SK-N-SH treated with all-trans-retinoic acid at 6 μM for 48 hours (cell line): ENCODE measurements at regions not wholly inside any gene's neighbourhood (a gene's known extent, or its start where the extent isn't known, plus 50 kb on each side); places are given as distances from the start of the nearest gene placed in this dataset.

Experiments used
- ATAC-seq: fragments of 200-7000 bp; cut with Tn5 transposase; 3 replicates; pipeline ENCODE4 v1.9.1; 2020; ENCODE audit warnings: mild to moderate bottlenecking, moderate library complexity
- ARNTL ChIP-seq: fragments of 450-650 bp; formaldehyde crosslinking; IDR thresholded peaks from 2 replicates; pipeline ENCODE4 v1.5.0; 2020; ENCODE audit warnings: low read depth, mild to moderate bottlenecking, moderate library complexity, borderline replicate concordance
- BACH2 ChIP-seq: fragments of 250-450 bp; sonication (Bioruptor Pico); IDR thresholded peaks from 2 replicates; pipeline ENCODE4 v1.9.0; 2021; ENCODE audit warnings: mild to moderate bottlenecking, borderline replicate concordance
- CSDC2 ChIP-seq: fragments of 250-450 bp; sonication (Bioruptor Pico); IDR thresholded peaks from 2 replicates; pipeline ENCODE4 v1.5.0; 2020; ENCODE audit warnings: mild to moderate bottlenecking, moderate library complexity
- ESRRG ChIP-seq: fragments of 250-450 bp; sonication (Bioruptor Pico); IDR thresholded peaks from 2 replicates; pipeline ENCODE4 v1.6.1; 2021; ENCODE audit warnings: mild to moderate bottlenecking
- GLIS3 ChIP-seq: fragments of 250-450 bp; sonication (Bioruptor Pico); IDR thresholded peaks from 2 replicates; pipeline ENCODE4 v1.5.0; 2020; ENCODE audit warnings: mild to moderate bottlenecking, moderate library complexity
- ISL1 ChIP-seq: fragments of 250-450 bp; sonication (Bioruptor Pico); IDR thresholded peaks from 2 replicates; pipeline ENCODE4 v2.1.2; 2022; ENCODE audit warnings: mild to moderate bottlenecking, moderate library complexity
- OSR1 ChIP-seq: fragments of 250-450 bp; sonication (Bioruptor Pico); IDR thresholded peaks from 2 replicates; pipeline ENCODE4 v1.8.0; 2022; ENCODE audit warnings: moderate library complexity, mild to moderate bottlenecking, inconsistent platforms
- PATZ1 ChIP-seq: fragments of 250-450 bp; sonication (Bioruptor Pico); IDR thresholded peaks from 2 replicates; pipeline ENCODE4 v1.8.0; 2020; ENCODE audit warnings: mild to moderate bottlenecking, moderate library complexity, borderline replicate concordance
- PPARA ChIP-seq: fragments of 250-450 bp; sonication (Bioruptor Pico); IDR thresholded peaks from 2 replicates; pipeline ENCODE4 v1.5.0; 2020; ENCODE audit warnings: mild to moderate bottlenecking, borderline replicate concordance
- RARB ChIP-seq: fragments of 250-450 bp; sonication (Bioruptor Pico); IDR thresholded peaks from 2 replicates; pipeline ENCODE4 v1.8.0; 2021; ENCODE audit warnings: mild to moderate bottlenecking, moderate library complexity
- SNAI2 ChIP-seq: fragments of 250-450 bp; sonication (Bioruptor Pico); IDR thresholded peaks from 2 replicates; pipeline ENCODE4 v1.5.0; 2020; ENCODE audit warnings: mild to moderate bottlenecking, moderate library complexity
- TCF4 ChIP-seq: fragments of 250-450 bp; sonication (Bioruptor Pico); IDR thresholded peaks from 2 replicates; pipeline ENCODE4 v1.8.0; 2021; ENCODE audit warnings: mild to moderate bottlenecking, moderate library complexity, borderline replicate concordance
- TOX ChIP-seq: fragments of 250-450 bp; sonication (Bioruptor Pico); IDR thresholded peaks from 2 replicates; pipeline ENCODE4 v1.8.0; 2021; ENCODE audit warnings: mild to moderate bottlenecking, moderate library complexity, borderline replicate concordance
- TSHZ2 ChIP-seq: fragments of 250-450 bp; sonication (Bioruptor Pico); IDR thresholded peaks from 2 replicates; pipeline ENCODE4 v1.5.0; 2020; ENCODE audit warnings: mild to moderate bottlenecking, moderate library complexity
- ZC3H10 ChIP-seq: fragments of 250-450 bp; sonication (Bioruptor Pico); IDR thresholded peaks from 2 replicates; pipeline ENCODE4 v1.5.1; 2021; ENCODE audit warnings: mild to moderate bottlenecking, moderate library complexity
- ZFP3 ChIP-seq: fragments of 250-450 bp; sonication (Bioruptor Pico); IDR thresholded peaks from 2 replicates; pipeline ENCODE4 v1.5.0; 2020; ENCODE audit warnings: mild to moderate bottlenecking, moderate library complexity
- ZFP30 ChIP-seq: fragments of 450-650 bp; formaldehyde crosslinking; IDR thresholded peaks from 2 replicates; pipeline ENCODE4 v1.5.0; 2022; ENCODE audit warnings: mild to moderate bottlenecking, moderate library complexity
- ZNF565 ChIP-seq: fragments of 450-650 bp; formaldehyde crosslinking; conservative IDR thresholded peaks from 2 replicates; pipeline ENCODE4 v1.5.0; 2020; ENCODE audit warnings: low read depth, mild to moderate bottlenecking, moderate library complexity
- ZNF70 ChIP-seq: fragments of 450-650 bp; formaldehyde crosslinking; IDR thresholded peaks from 2 replicates; pipeline ENCODE4 v1.5.0; 2020; ENCODE audit warnings: mild to moderate bottlenecking, moderate library complexity
- ZNF8 ChIP-seq: fragments of 450-650 bp; formaldehyde crosslinking; IDR thresholded peaks from 2 replicates; pipeline ENCODE4 v1.5.0; 2020; ENCODE audit warnings: mild to moderate bottlenecking, moderate library complexity
- TF ChIP-seq, protein P1 (sequence below): fragments of 250-450 bp; sonication (Bioruptor Pico); IDR thresholded peaks from 2 replicates; pipeline ENCODE4 v1.5.1; 2020; ENCODE audit warnings: low read depth, mild to moderate bottlenecking, moderate library complexity
- TF ChIP-seq, protein P2 (sequence below): fragments of 250-450 bp; sonication (Bioruptor Pico); IDR thresholded peaks from 2 replicates; pipeline ENCODE4 v1.8.0; 2021; ENCODE audit warnings: low read depth, mild to moderate bottlenecking, moderate library complexity, borderline replicate concordance
- TF ChIP-seq, protein P3 (sequence below): fragments of 250-450 bp; sonication (Bioruptor Pico); IDR thresholded peaks from 2 replicates; pipeline ENCODE4 v1.5.1; 2021; ENCODE audit warnings: mild to moderate bottlenecking, moderate library complexity

GRCh38 chr15:77715051-77715450 lies 82.3 kb upstream of the LINGO1 start:
- no peak for ATAC-seq
- TF ChIP-seq RARB (no peak), OSR1 (CRISPR knock-in tag) (no peak), ISL1 (CRISPR knock-in tag) (no peak), ZFP3 (CRISPR knock-in tag) (no peak), BACH2 (CRISPR knock-in tag) (no peak), TSHZ2 (CRISPR knock-in tag) (no peak), CSDC2 (CRISPR knock-in tag) (no peak), GLIS3 (CRISPR knock-in tag) (no peak), ZNF565 (CRISPR knock-in tag) (no peak), TCF4 (CRISPR knock-in tag) (no peak), PATZ1 (CRISPR knock-in tag) (no peak), TOX (CRISPR knock-in tag) (no peak), ESRRG (CRISPR knock-in tag) (no peak), ZNF8 (CRISPR knock-in tag) (no peak)
- TF ChIP-seq, protein P1, sequence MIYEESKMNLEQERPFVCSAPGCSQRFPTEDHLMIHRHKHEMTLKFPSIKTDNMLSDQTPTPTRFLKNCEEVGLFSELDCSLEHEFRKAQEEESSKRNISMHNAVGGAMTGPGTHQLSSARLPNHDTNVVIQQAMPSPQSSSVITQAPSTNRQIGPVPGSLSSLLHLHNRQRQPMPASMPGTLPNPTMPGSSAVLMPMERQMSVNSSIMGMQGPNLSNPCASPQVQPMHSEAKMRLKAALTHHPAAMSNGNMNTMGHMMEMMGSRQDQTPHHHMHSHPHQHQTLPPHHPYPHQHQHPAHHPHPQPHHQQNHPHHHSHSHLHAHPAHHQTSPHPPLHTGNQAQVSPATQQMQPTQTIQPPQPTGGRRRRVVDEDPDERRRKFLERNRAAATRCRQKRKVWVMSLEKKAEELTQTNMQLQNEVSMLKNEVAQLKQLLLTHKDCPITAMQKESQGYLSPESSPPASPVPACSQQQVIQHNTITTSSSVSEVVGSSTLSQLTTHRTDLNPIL (CRISPR knock-in tag) = no peak
- TF ChIP-seq, protein P2, sequence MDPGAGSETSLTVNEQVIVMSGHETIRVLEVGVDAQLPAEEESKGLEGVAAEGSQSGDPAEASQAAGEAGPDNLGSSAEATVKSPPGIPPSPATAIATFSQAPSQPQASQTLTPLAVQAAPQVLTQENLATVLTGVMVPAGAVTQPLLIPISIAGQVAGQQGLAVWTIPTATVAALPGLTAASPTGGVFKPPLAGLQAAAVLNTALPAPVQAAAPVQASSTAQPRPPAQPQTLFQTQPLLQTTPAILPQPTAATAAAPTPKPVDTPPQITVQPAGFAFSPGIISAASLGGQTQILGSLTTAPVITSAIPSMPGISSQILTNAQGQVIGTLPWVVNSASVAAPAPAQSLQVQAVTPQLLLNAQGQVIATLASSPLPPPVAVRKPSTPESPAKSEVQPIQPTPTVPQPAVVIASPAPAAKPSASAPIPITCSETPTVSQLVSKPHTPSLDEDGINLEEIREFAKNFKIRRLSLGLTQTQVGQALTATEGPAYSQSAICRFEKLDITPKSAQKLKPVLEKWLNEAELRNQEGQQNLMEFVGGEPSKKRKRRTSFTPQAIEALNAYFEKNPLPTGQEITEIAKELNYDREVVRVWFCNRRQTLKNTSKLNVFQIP (CRISPR knock-in tag) = no peak
- TF ChIP-seq, protein P3, sequence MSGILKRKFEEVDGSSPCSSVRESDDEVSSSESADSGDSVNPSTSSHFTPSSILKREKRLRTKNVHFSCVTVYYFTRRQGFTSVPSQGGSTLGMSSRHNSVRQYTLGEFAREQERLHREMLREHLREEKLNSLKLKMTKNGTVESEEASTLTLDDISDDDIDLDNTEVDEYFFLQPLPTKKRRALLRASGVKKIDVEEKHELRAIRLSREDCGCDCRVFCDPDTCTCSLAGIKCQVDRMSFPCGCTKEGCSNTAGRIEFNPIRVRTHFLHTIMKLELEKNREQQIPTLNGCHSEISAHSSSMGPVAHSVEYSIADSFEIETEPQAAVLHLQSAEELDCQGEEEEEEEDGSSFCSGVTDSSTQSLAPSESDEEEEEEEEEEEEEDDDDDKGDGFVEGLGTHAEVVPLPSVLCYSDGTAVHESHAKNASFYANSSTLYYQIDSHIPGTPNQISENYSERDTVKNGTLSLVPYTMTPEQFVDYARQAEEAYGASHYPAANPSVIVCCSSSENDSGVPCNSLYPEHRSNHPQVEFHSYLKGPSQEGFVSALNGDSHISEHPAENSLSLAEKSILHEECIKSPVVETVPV (CRISPR knock-in tag) = no peak

DNA sequence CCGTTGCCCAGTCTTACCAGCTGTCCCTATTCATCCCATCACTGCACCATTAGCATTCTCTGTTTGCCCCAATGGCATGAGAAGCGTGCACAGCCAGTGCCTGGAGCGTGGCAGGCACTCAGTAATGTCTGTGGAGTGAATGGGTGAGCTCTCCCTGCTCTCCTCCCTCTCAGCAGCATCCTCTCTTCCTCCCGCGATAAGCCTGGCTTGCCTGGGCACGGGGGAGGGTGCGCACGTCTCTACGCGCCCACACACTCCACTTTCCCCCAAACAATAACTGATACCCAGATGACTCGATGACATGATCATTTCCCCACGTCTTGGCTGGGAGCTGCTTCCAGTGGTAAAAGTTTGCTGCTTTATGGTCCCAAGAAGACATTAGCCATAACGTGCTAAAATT lies 81.8 kb upstream of the LINGO1 start:
- no peak for ATAC-seq
- TF ChIP-seq PPARA (CRISPR knock-in tag) (no peak), ZFP30 (no peak), ARNTL (CRISPR knock-in tag) (no peak)
- TF ChIP-seq, protein P1 (CRISPR knock-in tag) = no peak

GRCh38 chr15:77714023-77714422 lies 81.3 kb upstream of the LINGO1 start:
- no peak for ATAC-seq
- TF ChIP-seq ZNF70 (CRISPR knock-in tag) (no peak), BACH2 (CRISPR knock-in tag) (no peak), ZFP30 (no peak), ZFP3 (CRISPR knock-in tag) (no peak), TOX (CRISPR knock-in tag) (no peak), PATZ1 (CRISPR knock-in tag) (no peak), OSR1 (CRISPR knock-in tag) (no peak), ZC3H10 (CRISPR knock-in tag) (no peak), ZNF565 (CRISPR knock-in tag) (no peak), SNAI2 (CRISPR knock-in tag) (no peak), TCF4 (CRISPR knock-in tag) (no peak), ARNTL (CRISPR knock-in tag) (no peak)
- TF ChIP-seq, protein P3 (CRISPR knock-in tag) = no peak
